ENCODE measurements at regions not wholly inside any gene's neighbourhood (a gene's known extent, or its start where the extent isn't known, plus 50 kb on each side); places are given as distances from the start of the nearest gene placed in this dataset.

GRCh38 chrX:66915893-66916292 lies 277.0 kb upstream of the EDA2R start:
- no peak for DNase-seq
- TF ChIP-seq EZH2 (IDR thresholded peaks at IDR 0.05; ENCODE audit: low read length, unreplicated experiment) (no peak), EZH2phosphoT487 (IDR thresholded peaks at IDR 0.05; ENCODE audit: borderline replicate concordance, low read length) (no peak)
- TF ChIP-seq, protein P1, sequence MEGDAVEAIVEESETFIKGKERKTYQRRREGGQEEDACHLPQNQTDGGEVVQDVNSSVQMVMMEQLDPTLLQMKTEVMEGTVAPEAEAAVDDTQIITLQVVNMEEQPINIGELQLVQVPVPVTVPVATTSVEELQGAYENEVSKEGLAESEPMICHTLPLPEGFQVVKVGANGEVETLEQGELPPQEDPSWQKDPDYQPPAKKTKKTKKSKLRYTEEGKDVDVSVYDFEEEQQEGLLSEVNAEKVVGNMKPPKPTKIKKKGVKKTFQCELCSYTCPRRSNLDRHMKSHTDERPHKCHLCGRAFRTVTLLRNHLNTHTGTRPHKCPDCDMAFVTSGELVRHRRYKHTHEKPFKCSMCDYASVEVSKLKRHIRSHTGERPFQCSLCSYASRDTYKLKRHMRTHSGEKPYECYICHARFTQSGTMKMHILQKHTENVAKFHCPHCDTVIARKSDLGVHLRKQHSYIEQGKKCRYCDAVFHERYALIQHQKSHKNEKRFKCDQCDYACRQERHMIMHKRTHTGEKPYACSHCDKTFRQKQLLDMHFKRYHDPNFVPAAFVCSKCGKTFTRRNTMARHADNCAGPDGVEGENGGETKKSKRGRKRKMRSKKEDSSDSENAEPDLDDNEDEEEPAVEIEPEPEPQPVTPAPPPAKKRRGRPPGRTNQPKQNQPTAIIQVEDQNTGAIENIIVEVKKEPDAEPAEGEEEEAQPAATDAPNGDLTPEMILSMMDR (conservative IDR thresholded peaks at IDR 0.05; ENCODE audit: low read depth, low read length), result no peak
- no peaks in the 10 kb centered on the region for H3K9me2 ChIP-seq (replicated peaks; ENCODE audit: low read length)
- no peaks in the 10 kb centered on the region for H4K20me1 ChIP-seq (ENCODE audit: low read length)
- no peaks in the 10 kb centered on the region for H3K36me3 ChIP-seq (ENCODE audit: low read depth, low read length)
- no peak overlapping the region for H3K9ac ChIP-seq (ENCODE audit: low read length)
- intact Hi-C loops (cut with micrococcal nuclease), result no loop called here
- ATAC-seq, result no peak
- no peak overlapping the region for H3K4me3 ChIP-seq (ENCODE audit: low read length)
- no TSS peak for BruUV-seq (replicated peaks)
- ChIA-PET POLR2A (ENCODE audit: unreplicated experiment) (no interaction called here), CTCF (no interaction called here)
- no peaks in the 10 kb centered on the region for H3K27me3 ChIP-seq (ENCODE audit: low read length)
- no peaks in the 10 kb centered on the region for H3K79me2 ChIP-seq (ENCODE audit: low read length)
- H3K9me3 ChIP-seq (ENCODE audit: low read length), result no peaks in the 10 kb centered on the region
- no peaks in the 10 kb centered on the region for H3F3A ChIP-seq (ENCODE audit: low read length, unreplicated experiment)
- H3K27ac ChIP-seq (ENCODE audit: low read length), result no peak overlapping the region
- no peaks in the 10 kb centered on the region for H3K4me1 ChIP-seq (ENCODE audit: insufficient read depth, low read length)
- H3K4me2 ChIP-seq (ENCODE audit: low read length), result no peak overlapping the region
- H2AFZ ChIP-seq (ENCODE audit: low read length), result no peak overlapping the region

DNA sequence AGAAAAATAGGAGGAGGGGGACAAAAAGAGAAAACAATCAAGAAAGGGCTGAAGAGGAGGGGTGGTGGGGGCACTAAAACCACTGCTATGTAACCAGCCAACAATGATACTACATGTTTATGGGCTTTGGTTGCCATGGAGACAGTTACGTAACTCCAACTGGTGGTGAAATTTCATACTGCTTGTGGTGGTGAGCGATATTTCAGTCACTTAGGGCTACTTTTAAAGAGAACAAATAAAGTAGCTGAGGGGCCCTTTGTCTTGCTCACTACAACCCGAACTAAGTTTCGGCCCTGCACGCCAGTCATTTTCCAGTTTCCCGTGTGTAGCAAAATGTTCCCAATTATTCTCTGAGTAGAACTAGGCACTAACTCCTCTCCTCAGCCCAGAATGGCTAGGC lies 275.2 kb upstream of the EDA2R start:
- H3K36me3 ChIP-seq (ENCODE audit: low read depth, low read length), result no peaks in the 10 kb centered on the region
- no peak overlapping the region for H3K4me3 ChIP-seq (ENCODE audit: low read length)
- no TSS peak for BruUV-seq (replicated peaks)
- H3K9ac ChIP-seq (ENCODE audit: low read length), result no peak overlapping the region
- peak; percentile 4 for DNase-seq
- intact Hi-C loops (cut with micrococcal nuclease), result no loop called here
- no peaks in the 10 kb centered on the region for H3K9me3 ChIP-seq (ENCODE audit: low read length)
- no peaks in the 10 kb centered on the region for H4K20me1 ChIP-seq (ENCODE audit: low read length)
- no peaks in the 10 kb centered on the region for H3K4me1 ChIP-seq (ENCODE audit: insufficient read depth, low read length)
- TF ChIP-seq, protein P1 (conservative IDR thresholded peaks at IDR 0.05; ENCODE audit: low read depth, low read length), result no peak
- no peak for TF ChIP-seq EZH2 (IDR thresholded peaks at IDR 0.05; ENCODE audit: low read length, unreplicated experiment)
- no peak for TF ChIP-seq EZH2phosphoT487 (IDR thresholded peaks at IDR 0.05; ENCODE audit: borderline replicate concordance, low read length)
- H3K79me2 ChIP-seq (ENCODE audit: low read length), result no peaks in the 10 kb centered on the region
- no peak for ATAC-seq
- H3K4me2 ChIP-seq (ENCODE audit: low read length), result no peak overlapping the region
- POLR2A ChIA-PET (ENCODE audit: unreplicated experiment), result no interaction called here
- no peaks in the 10 kb centered on the region for H3K27me3 ChIP-seq (ENCODE audit: low read length)
- CTCF ChIA-PET, result no interaction called here
- H3F3A ChIP-seq (ENCODE audit: low read length, unreplicated experiment), result no peaks in the 10 kb centered on the region
- no peak overlapping the region for H3K27ac ChIP-seq (ENCODE audit: low read length)
- H3K9me2 ChIP-seq (replicated peaks; ENCODE audit: low read length), result no peaks in the 10 kb centered on the region
- no peak overlapping the region for H2AFZ ChIP-seq (ENCODE audit: low read length)

DNA sequence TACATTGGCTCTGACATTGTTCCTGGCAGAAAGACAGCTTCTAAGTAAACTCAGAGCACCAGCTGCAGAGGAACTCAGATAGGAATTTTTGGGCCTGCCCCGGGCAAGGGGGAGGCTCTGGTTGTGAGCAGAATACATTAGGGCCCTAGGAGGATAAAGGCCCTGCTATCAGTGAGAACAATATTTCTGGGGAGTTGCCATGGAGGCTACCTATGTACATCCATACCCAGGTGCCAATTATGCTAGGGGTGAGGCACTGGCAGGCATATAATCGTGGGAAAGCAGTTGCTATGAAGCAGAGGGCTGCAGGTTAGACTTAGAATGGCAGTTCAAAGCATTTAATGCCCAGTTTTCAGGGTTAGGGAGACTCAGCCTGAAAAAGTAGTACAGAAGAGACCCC lies 273.5 kb upstream of the EDA2R start:
- no peak for DNase-seq
- no peak overlapping the region for H3K4me3 ChIP-seq (ENCODE audit: low read length)
- no TSS peak for BruUV-seq (replicated peaks)
- no peak for ATAC-seq
- no peak overlapping the region for H3K27ac ChIP-seq (ENCODE audit: low read length)
- no peaks in the 10 kb centered on the region for H3K36me3 ChIP-seq (ENCODE audit: low read depth, low read length)
- H3K4me1 ChIP-seq (ENCODE audit: insufficient read depth, low read length), result no peaks in the 10 kb centered on the region
- no peaks in the 10 kb centered on the region for H3K79me2 ChIP-seq (ENCODE audit: low read length)
- POLR2A ChIA-PET (ENCODE audit: unreplicated experiment), result no interaction called here
- H2AFZ ChIP-seq (ENCODE audit: low read length), result no peak overlapping the region
- no peaks in the 10 kb centered on the region for H3K27me3 ChIP-seq (ENCODE audit: low read length)
- H3F3A ChIP-seq (ENCODE audit: low read length, unreplicated experiment), result no peaks in the 10 kb centered on the region
- H4K20me1 ChIP-seq (ENCODE audit: low read length), result no peaks in the 10 kb centered on the region
- intact Hi-C loops (cut with micrococcal nuclease), result no loop called here
- no peak overlapping the region for H3K4me2 ChIP-seq (ENCODE audit: low read length)
- CTCF ChIA-PET, result no interaction called here
- no peaks in the 10 kb centered on the region for H3K9me3 ChIP-seq (ENCODE audit: low read length)
- TF ChIP-seq EZH2phosphoT487 (IDR thresholded peaks at IDR 0.05; ENCODE audit: borderline replicate concordance, low read length), result no peak
- TF ChIP-seq, protein P1 (conservative IDR thresholded peaks at IDR 0.05; ENCODE audit: low read depth, low read length), result no peak
- no peak for TF ChIP-seq EZH2 (IDR thresholded peaks at IDR 0.05; ENCODE audit: low read length, unreplicated experiment)
- no peaks in the 10 kb centered on the region for H3K9me2 ChIP-seq (replicated peaks; ENCODE audit: low read length)
- no peak overlapping the region for H3K9ac ChIP-seq (ENCODE audit: low read length)

Measured in PC-3 (cell line).